ENCODE measurements at regions not wholly inside any gene's neighbourhood (a gene's known extent, or its start where the extent isn't known, plus 50 kb on each side); places are given as distances from the start of the nearest gene placed in this dataset.

DNA sequence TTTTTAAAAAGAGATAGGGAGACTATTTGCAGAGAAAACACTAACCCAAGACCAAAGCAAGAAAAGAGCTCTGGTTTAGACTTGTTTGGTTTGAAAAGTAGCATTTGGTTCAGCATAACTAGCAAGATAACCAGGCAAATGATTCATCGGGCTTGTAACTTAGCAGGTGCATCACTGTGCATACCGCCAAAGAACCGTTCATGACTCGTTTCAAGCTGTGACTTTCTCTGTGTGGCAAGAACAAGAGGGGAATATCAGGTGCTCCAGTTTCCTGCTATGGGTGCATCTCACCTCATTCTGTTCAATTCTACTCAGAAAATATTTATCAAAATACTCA, 244.9 kb downstream of the ETAA1 start:
- TF ChIP-seq, protein P1, sequence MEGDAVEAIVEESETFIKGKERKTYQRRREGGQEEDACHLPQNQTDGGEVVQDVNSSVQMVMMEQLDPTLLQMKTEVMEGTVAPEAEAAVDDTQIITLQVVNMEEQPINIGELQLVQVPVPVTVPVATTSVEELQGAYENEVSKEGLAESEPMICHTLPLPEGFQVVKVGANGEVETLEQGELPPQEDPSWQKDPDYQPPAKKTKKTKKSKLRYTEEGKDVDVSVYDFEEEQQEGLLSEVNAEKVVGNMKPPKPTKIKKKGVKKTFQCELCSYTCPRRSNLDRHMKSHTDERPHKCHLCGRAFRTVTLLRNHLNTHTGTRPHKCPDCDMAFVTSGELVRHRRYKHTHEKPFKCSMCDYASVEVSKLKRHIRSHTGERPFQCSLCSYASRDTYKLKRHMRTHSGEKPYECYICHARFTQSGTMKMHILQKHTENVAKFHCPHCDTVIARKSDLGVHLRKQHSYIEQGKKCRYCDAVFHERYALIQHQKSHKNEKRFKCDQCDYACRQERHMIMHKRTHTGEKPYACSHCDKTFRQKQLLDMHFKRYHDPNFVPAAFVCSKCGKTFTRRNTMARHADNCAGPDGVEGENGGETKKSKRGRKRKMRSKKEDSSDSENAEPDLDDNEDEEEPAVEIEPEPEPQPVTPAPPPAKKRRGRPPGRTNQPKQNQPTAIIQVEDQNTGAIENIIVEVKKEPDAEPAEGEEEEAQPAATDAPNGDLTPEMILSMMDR (IDR thresholded peaks at IDR 0.05): no peak
- TF ChIP-seq NR3C1 (IDR thresholded peaks at IDR 0.05) (no peak), RNF2 (IDR thresholded peaks at IDR 0.05; ENCODE audit: borderline replicate concordance, low read depth) (no peak), RAD21 (conservative IDR thresholded peaks at IDR 0.05 in 1 of 2, IDR thresholded peaks at IDR 0.05 in 1 of 2) (no peak), RCOR1 (IDR thresholded peaks at IDR 0.05; ENCODE audit: low read depth, low read length) (no peak), KDM1A (IDR thresholded peaks at IDR 0.05; ENCODE audit: low read depth) (no peak), NFE2L2 (conservative IDR thresholded peaks at IDR 0.05; ENCODE audit: low read length) (no peak), RFX5 (IDR thresholded peaks at IDR 0.05) (no peak), RARB (CRISPR knock-in tag; IDR thresholded peaks at IDR 0.05) (no peak)
- TF ChIP-seq, protein P2, sequence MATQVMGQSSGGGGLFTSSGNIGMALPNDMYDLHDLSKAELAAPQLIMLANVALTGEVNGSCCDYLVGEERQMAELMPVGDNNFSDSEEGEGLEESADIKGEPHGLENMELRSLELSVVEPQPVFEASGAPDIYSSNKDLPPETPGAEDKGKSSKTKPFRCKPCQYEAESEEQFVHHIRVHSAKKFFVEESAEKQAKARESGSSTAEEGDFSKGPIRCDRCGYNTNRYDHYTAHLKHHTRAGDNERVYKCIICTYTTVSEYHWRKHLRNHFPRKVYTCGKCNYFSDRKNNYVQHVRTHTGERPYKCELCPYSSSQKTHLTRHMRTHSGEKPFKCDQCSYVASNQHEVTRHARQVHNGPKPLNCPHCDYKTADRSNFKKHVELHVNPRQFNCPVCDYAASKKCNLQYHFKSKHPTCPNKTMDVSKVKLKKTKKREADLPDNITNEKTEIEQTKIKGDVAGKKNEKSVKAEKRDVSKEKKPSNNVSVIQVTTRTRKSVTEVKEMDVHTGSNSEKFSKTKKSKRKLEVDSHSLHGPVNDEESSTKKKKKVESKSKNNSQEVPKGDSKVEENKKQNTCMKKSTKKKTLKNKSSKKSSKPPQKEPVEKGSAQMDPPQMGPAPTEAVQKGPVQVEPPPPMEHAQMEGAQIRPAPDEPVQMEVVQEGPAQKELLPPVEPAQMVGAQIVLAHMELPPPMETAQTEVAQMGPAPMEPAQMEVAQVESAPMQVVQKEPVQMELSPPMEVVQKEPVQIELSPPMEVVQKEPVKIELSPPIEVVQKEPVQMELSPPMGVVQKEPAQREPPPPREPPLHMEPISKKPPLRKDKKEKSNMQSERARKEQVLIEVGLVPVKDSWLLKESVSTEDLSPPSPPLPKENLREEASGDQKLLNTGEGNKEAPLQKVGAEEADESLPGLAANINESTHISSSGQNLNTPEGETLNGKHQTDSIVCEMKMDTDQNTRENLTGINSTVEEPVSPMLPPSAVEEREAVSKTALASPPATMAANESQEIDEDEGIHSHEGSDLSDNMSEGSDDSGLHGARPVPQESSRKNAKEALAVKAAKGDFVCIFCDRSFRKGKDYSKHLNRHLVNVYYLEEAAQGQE (IDR thresholded peaks at IDR 0.05): no peak
- TF ChIP-seq, protein P3, sequence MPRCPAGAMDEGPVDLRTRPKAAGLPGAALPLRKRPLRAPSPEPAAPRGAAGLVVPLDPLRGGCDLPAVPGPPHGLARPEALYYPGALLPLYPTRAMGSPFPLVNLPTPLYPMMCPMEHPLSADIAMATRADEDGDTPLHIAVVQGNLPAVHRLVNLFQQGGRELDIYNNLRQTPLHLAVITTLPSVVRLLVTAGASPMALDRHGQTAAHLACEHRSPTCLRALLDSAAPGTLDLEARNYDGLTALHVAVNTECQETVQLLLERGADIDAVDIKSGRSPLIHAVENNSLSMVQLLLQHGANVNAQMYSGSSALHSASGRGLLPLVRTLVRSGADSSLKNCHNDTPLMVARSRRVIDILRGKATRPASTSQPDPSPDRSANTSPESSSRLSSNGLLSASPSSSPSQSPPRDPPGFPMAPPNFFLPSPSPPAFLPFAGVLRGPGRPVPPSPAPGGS (IDR thresholded peaks at IDR 0.05): no peak
